ENCODE measurements at regions not wholly inside any gene's neighbourhood (a gene's known extent, or its start where the extent isn't known, plus 50 kb on each side); places are given as distances from the start of the nearest gene placed in this dataset.
A peak's percentile ranks its signal among the peaks of the same experiment; 100 is the strongest.

DNA sequence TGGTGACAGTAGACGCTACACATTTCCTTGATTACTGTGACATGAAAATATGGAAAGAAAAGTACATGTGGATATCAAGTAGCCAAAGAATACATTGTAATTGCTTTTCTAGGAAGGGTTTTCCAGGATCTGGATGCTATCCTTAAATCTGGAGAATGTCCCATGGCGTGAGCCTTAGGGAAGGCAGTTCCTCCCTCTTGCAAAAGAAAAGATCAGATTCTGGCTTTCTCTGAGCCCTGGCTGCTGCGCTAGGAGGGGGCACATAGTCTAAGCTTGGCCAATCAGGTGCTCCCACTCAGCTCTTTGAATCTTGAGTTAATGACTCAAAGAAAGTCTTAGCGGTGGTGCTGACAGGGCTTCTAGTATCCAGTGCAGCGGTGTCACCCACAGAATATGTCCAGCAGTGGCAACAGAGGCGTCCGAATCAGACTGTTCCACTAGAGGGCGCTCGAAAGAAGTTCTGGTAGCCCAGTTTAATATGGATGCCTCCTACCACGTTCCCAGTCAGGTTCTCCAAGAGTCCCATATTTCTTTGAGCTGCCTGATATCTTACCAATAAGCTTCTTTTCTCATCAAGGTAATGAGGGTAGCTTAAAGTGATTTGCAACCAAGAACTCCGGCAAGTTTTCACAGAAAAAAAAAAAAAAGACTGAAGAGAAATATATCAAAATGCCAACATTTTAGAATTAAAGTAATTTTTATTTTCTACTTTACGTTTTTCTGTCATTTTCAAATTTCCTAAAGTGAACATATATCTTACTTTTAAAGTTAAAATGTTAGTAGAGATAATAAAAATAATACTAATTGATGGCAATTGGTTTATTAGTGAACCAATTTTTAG lies 213.4 kb upstream of the S100G start:
- TF ChIP-seq POLR2AphosphoS5 (IDR thresholded peaks at IDR 0.05): no peak
- TF ChIP-seq, protein P1, sequence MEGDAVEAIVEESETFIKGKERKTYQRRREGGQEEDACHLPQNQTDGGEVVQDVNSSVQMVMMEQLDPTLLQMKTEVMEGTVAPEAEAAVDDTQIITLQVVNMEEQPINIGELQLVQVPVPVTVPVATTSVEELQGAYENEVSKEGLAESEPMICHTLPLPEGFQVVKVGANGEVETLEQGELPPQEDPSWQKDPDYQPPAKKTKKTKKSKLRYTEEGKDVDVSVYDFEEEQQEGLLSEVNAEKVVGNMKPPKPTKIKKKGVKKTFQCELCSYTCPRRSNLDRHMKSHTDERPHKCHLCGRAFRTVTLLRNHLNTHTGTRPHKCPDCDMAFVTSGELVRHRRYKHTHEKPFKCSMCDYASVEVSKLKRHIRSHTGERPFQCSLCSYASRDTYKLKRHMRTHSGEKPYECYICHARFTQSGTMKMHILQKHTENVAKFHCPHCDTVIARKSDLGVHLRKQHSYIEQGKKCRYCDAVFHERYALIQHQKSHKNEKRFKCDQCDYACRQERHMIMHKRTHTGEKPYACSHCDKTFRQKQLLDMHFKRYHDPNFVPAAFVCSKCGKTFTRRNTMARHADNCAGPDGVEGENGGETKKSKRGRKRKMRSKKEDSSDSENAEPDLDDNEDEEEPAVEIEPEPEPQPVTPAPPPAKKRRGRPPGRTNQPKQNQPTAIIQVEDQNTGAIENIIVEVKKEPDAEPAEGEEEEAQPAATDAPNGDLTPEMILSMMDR (IDR thresholded peaks at IDR 0.05): peak; percentile 54 to 61 (median 60)
